Memory B cell (primary cell): ENCODE measurements at regions not wholly inside any gene's neighbourhood (a gene's known extent, or its start where the extent isn't known, plus 50 kb on each side); places are given as distances from the start of the nearest gene placed in this dataset.
"Not testable (repeated sequence)": the region's sequence is repeated elsewhere in the genome, so short reads cannot be mapped to it uniquely, and the experiment has no call there.

Experiments
- ATAC-seq: fragments of 150-1000 bp; cut with Tn5 transposase; 2 replicates; pipeline ENCODE4 v1.10.0; 2021; ENCODE audit warnings: low read depth, mild to moderate bottlenecking, moderate library complexity
- DNase-seq, 2 donors: peaks; one replicate each; pipeline ENCODE4 v3.0.0; 2022; ENCODE audit warnings: low spot score in 2 of 2
- H3K27ac Mint-ChIP-seq: one replicate; pipeline ENCODE4 v1.8.0; 2022; ENCODE audit warnings: mild to moderate bottlenecking, moderate library complexity, mixed read lengths
- H3K27me3 Mint-ChIP-seq: one replicate; pipeline ENCODE4 v1.8.0; 2022; ENCODE audit warnings: mixed read lengths
- H3K36me3 Mint-ChIP-seq: one replicate; pipeline ENCODE4 v1.8.0; 2022; ENCODE audit warnings: mild to moderate bottlenecking, mixed read lengths
- H3K4me1 Mint-ChIP-seq: one replicate; pipeline ENCODE4 v1.8.0; 2022; ENCODE audit warnings: mixed read lengths
- H3K4me3 Mint-ChIP-seq: one replicate; pipeline ENCODE4 v1.8.0; 2022; ENCODE audit warnings: mild to moderate bottlenecking, moderate library complexity, mixed read lengths
- H3K9me3 Mint-ChIP-seq: one replicate; pipeline ENCODE4 v1.8.0; 2022; ENCODE audit warnings: mixed read lengths

DNA sequence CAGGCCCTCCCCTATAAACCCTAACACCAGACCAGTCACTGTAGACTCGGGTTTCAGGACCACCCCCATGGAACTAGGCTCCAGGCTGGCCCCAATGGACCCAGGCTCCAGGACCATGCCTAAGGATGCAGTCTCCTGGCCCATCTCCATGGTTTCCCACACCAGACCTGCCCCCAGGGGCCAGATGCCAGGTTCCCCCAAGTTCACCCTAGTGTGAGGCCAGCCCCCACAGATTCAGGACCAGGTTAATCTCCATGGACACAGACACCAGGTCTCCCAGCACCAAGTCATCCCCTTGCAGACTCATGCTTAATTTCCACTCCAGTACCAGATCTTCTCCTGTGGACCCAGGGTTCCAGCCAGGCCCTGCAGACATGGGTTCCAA lies 103.8 kb upstream of the LANCL2 start:
- DNase-seq (no peak), ATAC-seq (no peak)
- no peaks in the 10 kb centered on the region for H3K4me1 Mint-ChIP-seq
- H3K36me3 Mint-ChIP-seq = no peaks in the 10 kb centered on the region
- H3K27ac Mint-ChIP-seq = no peak overlapping the region
- no peaks in the 10 kb centered on the region for H3K9me3 Mint-ChIP-seq
- H3K4me3 Mint-ChIP-seq = no peak overlapping the region
- H3K27me3 Mint-ChIP-seq = peaks cover 9% of the 10 kb centered on the region

DNA sequence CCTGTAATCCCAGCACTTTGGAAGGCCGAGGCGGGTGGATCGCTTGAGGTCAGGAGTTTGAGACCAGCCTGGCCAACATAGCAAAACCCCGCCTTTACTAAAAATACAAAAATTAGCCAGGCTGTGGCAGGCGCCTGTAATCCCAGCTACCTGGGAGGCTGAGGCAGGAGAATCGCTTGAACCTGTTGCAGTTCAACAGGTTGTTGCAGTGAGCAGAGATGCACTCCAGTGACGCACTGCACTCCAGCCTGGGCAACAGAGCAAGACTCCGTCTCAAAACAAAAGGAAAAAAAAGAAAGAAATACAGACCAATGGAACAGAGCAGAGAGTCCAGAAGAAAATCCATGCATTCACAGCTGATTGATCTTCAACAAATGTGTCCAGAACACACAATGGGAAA lies 99.8 kb upstream of the LANCL2 start:
- not testable (repeated sequence) for H3K27me3 Mint-ChIP-seq, DNase-seq, ATAC-seq, H3K36me3 Mint-ChIP-seq, H3K4me3 Mint-ChIP-seq, H3K27ac Mint-ChIP-seq, H3K9me3 Mint-ChIP-seq, H3K4me1 Mint-ChIP-seq

DNA sequence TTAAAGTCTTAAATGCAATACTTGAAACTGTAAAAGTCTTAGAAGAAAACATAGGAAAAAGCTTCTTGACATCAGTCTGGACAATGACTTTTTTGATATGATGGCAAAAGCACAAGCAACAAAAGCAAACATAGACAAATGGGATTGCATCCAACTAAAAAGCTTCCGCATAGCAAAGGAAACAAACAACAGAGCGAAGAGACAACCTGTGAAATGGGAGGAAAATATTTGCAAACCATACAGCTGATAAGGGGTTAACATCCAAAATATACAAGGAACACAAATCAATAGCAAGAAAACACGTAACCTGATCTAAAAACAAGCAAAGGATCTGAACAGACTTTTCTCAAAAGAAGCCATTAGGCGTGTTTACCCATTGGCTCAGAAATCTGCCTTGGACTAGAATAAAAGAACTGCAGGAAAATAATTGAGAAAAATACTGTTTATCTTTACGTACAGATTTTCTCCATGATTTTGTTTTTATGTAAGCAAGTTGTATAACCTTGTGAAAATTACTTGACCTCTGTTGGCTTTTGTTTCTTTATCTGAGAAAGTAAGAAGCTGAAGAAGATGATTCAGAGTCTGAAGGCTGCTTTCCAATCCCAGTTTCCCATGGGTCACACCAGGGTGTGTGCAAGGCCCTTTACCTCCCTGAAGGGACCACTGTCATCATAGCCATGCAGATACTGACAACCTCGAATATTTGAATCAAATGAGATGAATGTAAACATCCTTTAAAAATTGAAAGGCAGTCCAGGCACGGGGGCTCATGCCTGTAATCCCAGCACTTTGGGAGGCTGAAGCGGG lies 99.1 kb upstream of the LANCL2 start:
- Mint-ChIP-seq H3K9me3 (no peaks in the 10 kb centered on the region), H3K27me3 (peaks cover 5% of the 10 kb centered on the region), H3K4me3 (no peak overlapping the region), H3K36me3 (no peaks in the 10 kb centered on the region), H3K4me1 (no peaks in the 10 kb centered on the region), H3K27ac (no peak overlapping the region)
- ATAC-seq (no peak), DNase-seq (no peak)

- Mint-ChIP-seq H3K4me3 (no peak overlapping the region), H3K4me1 (no peaks in the 10 kb centered on the region), H3K27ac (no peak overlapping the region), H3K36me3 (no peaks in the 10 kb centered on the region), H3K27me3 (peaks cover 11% of the 10 kb centered on the region), H3K9me3 (no peaks in the 10 kb centered on the region)
- no peak for ATAC-seq
- DNase-seq = no peak
Observed at GRCh38 chr7:55271069-55271626, 94.0 kb upstream of the LANCL2 start.

DNA sequence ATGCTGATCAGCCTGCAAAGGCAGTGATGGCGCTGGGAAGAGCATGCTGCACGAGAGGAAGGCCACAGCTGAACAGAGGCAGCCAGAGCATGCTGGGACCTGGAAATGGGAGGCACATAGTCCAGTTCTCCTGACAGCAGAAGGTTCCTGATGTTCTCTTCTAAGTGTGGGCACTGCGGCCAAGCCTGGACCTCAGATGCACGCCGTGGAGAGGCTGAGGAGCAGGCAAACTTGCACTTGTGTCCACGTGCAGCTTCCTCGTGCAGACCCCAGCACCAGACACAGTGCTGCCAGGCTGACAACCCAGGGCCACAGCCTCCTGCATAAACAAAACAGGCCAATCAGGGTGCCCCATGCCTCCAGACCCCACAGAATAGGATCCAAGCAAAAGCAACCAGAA lies 93.5 kb upstream of the LANCL2 start:
- DNase-seq (no peak), ATAC-seq (no peak)
- H3K27me3 Mint-ChIP-seq = peaks cover 11% of the 10 kb centered on the region
- H3K4me1 Mint-ChIP-seq = no peaks in the 10 kb centered on the region
- H3K36me3 Mint-ChIP-seq = no peaks in the 10 kb centered on the region
- no peaks in the 10 kb centered on the region for H3K9me3 Mint-ChIP-seq
- H3K27ac Mint-ChIP-seq = no peak overlapping the region
- no peak overlapping the region for H3K4me3 Mint-ChIP-seq

- ATAC-seq (no peak), DNase-seq (no peak)
- H3K36me3 Mint-ChIP-seq = no peaks in the 10 kb centered on the region
- no peaks in the 10 kb centered on the region for H3K4me1 Mint-ChIP-seq
- H3K9me3 Mint-ChIP-seq = no peaks in the 10 kb centered on the region
- peaks cover 11% of the 10 kb centered on the region for H3K27me3 Mint-ChIP-seq
- no peak overlapping the region for H3K4me3 Mint-ChIP-seq
- H3K27ac Mint-ChIP-seq = no peak overlapping the region
Observed at GRCh38 chr7:55272328-55272727, 92.8 kb upstream of the LANCL2 start.

GRCh38 chr7:55273186-55273980 lies 91.8 kb upstream of the LANCL2 start:
- Mint-ChIP-seq H3K27ac (no peak overlapping the region), H3K9me3 (no peaks in the 10 kb centered on the region), H3K27me3 (peaks cover 12% of the 10 kb centered on the region), H3K4me1 (no peaks in the 10 kb centered on the region), H3K36me3 (no peaks in the 10 kb centered on the region), H3K4me3 (no peak overlapping the region)
- ATAC-seq (no peak), DNase-seq (no peak)

GRCh38 chr7:55274156-55274555 lies 91.0 kb upstream of the LANCL2 start:
- Mint-ChIP-seq H3K9me3 (no peaks in the 10 kb centered on the region), H3K36me3 (no peaks in the 10 kb centered on the region), H3K4me3 (no peak overlapping the region), H3K27ac (no peak overlapping the region), H3K4me1 (no peaks in the 10 kb centered on the region), H3K27me3 (peaks cover 10% of the 10 kb centered on the region)
- ATAC-seq (no peak), DNase-seq (no peak)

DNA sequence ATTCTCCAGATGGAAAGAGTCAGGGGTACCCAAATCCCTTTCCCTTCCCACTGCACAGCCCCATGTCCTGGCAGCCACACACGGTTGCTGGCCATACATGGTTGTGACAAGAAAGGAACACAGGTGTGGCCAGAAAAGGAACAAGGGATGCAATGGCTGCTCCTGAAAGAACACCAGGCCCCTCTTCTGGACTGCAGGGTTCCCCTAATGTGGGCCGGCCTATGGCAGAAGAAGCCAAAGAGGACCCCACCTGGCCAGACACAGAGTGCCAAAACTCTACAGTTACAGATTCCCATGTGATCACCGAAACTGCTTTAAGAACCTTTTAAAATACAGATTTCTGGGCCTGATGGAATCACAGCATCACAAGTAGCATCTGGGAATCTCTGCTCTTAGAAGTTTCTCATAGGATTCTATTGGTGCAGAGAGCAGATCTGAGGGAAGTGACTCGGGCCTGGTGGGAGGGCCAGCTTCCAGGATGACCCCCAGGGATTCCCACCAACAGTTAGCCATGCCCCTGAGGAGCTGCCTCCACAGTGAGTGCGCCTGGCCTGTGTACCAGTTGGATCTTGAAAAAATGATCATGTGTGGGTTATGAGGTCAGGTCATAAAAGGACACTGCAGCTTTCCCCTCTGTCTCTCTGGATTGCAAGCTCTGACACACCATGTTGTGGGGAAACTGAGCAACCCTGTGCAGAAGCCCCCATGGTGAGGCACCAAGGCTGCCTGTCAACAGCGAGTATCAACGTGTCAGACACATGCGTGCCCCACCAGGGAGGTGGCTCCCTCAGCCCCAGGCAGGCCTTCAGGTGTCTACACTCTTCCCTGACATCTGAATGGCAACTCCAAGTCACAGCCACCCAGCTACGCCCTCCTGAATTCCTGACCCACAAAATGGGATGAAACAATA lies 89.6 kb upstream of the LANCL2 start:
- no peaks in the 10 kb centered on the region for H3K36me3 Mint-ChIP-seq
- H3K27ac Mint-ChIP-seq = no peak overlapping the region
- no peak for ATAC-seq
- no peak overlapping the region for H3K4me3 Mint-ChIP-seq
- DNase-seq = no peak
- no peaks in the 10 kb centered on the region for H3K4me1 Mint-ChIP-seq
- peaks cover 10% of the 10 kb centered on the region for H3K27me3 Mint-ChIP-seq
- no peaks in the 10 kb centered on the region for H3K9me3 Mint-ChIP-seq

DNA sequence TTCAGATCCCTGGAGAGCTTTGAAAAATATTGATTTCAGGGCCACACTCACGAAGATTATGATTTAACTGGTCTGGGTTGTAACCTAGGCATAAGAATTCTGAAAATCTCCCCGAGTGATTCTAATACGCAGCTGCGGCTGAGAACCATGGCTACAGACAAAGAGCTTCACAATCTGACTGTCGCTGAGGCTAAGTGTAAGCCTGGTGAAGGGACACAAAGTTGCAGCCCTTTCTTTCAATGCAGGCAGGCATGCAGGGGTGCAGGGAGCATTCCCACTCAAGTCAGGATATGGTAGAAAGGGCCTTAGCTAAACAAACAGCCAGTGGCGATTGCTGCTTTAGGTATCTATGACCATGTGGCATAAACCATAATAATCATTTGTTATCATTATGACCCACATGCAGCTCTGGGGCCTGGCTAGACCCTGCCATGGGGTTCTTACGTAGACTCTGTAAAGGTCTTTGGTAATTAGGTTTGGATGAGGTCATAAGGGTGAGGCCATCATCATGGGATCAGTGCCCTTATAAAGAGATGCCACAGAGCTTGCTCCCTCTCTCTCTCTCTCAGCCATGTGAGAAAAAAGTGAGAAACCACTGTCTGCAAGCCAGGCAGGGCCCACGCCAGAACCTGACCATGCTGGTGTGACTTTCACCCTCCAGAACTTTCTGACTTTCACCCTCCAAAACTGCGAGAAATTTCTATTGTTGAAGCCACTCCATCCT lies 88.4 kb upstream of the LANCL2 start:
- peaks cover 8% of the 10 kb centered on the region for H3K27me3 Mint-ChIP-seq
- no peak overlapping the region for H3K27ac Mint-ChIP-seq
- no peak for DNase-seq
- no peak overlapping the region for H3K4me3 Mint-ChIP-seq
- no peak for ATAC-seq
- no peaks in the 10 kb centered on the region for H3K36me3 Mint-ChIP-seq
- no peaks in the 10 kb centered on the region for H3K9me3 Mint-ChIP-seq
- no peaks in the 10 kb centered on the region for H3K4me1 Mint-ChIP-seq

DNA sequence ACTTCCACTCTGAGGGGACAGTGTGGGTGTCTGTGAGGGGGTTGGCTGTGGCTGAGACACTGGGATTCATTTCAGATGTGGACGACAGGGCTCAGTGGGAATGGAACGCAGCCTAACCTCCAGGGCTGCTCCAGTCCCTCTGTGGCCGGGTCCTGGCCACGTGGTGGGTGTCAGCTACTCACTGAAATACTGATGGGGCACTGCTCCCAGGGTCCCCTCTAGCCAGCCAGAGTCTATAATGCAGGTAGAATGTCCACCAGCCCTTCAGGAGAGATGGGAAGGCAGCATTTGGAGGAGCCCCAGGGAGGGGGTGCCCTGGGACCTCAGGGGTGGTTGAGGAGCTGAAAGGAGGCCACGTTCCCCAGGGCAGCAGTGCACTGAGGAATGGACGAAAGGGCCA lies 87.2 kb upstream of the LANCL2 start:
- Mint-ChIP-seq H3K4me1 (no peaks in the 10 kb centered on the region), H3K36me3 (no peaks in the 10 kb centered on the region), H3K4me3 (no peak overlapping the region), H3K9me3 (no peaks in the 10 kb centered on the region), H3K27ac (no peak overlapping the region), H3K27me3 (peaks cover 8% of the 10 kb centered on the region)
- DNase-seq (no peak), ATAC-seq (no peak)

DNA sequence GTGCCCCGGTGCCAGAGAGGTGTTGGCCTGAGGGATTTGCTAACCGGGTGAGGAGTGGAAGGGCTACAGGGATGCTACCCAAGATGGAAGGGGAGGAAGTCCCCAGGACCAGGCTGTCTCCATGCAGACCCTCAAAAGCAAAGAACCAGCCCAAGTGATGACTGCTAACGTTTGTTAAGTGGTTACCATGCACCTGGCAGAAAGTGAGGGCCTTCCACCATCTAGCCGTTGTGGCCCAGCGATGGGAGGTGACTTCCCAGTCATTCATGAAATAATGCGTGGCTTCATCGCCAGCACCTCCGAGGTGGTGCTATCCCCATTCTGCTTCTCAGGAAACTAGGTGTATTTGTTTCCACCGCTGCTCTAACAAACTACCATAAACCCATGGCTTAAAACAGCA lies 86.8 kb upstream of the LANCL2 start:
- no peak overlapping the region for H3K27ac Mint-ChIP-seq
- ATAC-seq (no peak), DNase-seq (no peak)
- no peaks in the 10 kb centered on the region for H3K9me3 Mint-ChIP-seq
- no peaks in the 10 kb centered on the region for H3K4me1 Mint-ChIP-seq
- no peak overlapping the region for H3K4me3 Mint-ChIP-seq
- H3K27me3 Mint-ChIP-seq = peaks cover 8% of the 10 kb centered on the region
- H3K36me3 Mint-ChIP-seq = no peaks in the 10 kb centered on the region

DNA sequence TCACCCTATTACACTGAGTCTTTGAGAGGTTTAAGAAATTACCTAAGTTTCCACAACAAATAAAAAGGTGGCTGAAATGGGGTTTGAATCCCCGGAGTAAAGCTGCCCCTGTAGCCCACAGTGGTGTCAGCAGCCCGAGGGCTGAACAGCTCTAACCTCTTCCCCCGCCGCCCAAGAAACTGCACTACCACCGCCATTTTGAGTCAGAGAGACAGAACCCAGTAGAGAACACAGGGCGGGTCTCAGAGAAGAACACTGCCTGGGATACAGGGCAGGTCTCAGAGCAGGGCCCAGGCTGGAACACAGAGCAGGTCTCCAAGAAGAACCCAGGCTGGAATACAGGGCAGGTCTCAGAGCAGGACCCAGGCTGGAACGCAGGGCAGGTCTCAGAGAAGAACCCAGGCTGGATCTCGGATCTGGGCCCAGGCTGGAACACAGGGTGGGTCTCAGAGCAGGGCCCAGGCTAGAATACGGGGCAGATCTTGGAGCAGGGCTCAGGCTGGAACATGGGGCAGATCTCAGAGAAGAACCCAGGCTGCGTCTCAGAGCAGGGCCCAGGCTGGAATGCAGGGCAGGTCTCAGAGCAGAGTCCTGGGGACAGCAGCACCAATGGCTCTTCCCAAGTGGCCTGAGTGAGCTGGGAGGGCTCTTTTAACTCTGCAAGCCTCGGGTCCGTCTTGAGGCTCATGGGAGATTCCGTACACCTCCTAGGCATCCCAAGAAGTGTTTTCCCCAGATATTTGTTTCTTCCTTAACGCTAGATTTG lies 85.9 kb upstream of the LANCL2 start:
- DNase-seq = no peak
- H3K4me1 Mint-ChIP-seq = no peaks in the 10 kb centered on the region
- ATAC-seq = no peak
- no peaks in the 10 kb centered on the region for H3K9me3 Mint-ChIP-seq
- no peak overlapping the region for H3K4me3 Mint-ChIP-seq
- H3K27me3 Mint-ChIP-seq = peaks cover 7% of the 10 kb centered on the region
- H3K36me3 Mint-ChIP-seq = no peaks in the 10 kb centered on the region
- H3K27ac Mint-ChIP-seq = no peak overlapping the region
